CD4-positive, alpha-beta memory T cell (primary cell): ENCODE measurements at regions not wholly inside any gene's neighbourhood (a gene's known extent, or its start where the extent isn't known, plus 50 kb on each side); places are given as distances from the start of the nearest gene placed in this dataset.
A peak's percentile ranks its signal among the peaks of the same experiment; 100 is the strongest.
"Not testable (repeated sequence)": the region's sequence is repeated elsewhere in the genome, so short reads cannot be mapped to it uniquely, and the experiment has no call there.

Source experiments
- CTCF ChIA-PET: fragments of 350-600 bp; sonication (Branson Sonifier 250); formaldehyde crosslinking; loops from one replicate; lab custom pipeline; 2021; ENCODE audit warnings: inconsistent platforms; ENCODE audit not compliant: partially characterized antibody; lab: Charles Lee
- POLR2A ChIA-PET: fragments of 350-600 bp; sonication (Branson Sonifier 250); formaldehyde crosslinking; loops from one replicate; lab custom pipeline; 2021; ENCODE audit not compliant: partially characterized antibody; lab: Charles Lee
- DNase-seq, 5 donors: peaks; one replicate each; pipeline versions ENCODE4 v3.0.0 to v3.0.0-alpha.2; 2020 to 2022; ENCODE audit warnings: mixed read lengths in 1 of 5
- H3K27ac ChIP-seq: one replicate; pipeline ENCODE4 v1.7.0; 2013; ENCODE audit warnings: low read depth, low read length
- H3K27me3 ChIP-seq: 2 replicates; pipeline ENCODE4 v1.7.0; 2013; ENCODE audit warnings: mild to moderate bottlenecking, low read length, moderate library complexity; ENCODE audit not compliant: insufficient read depth
- H3K36me3 ChIP-seq: 2 replicates; pipeline ENCODE4 v1.7.0; 2013; ENCODE audit warnings: mild to moderate bottlenecking, low read length, moderate library complexity; ENCODE audit not compliant: insufficient read depth
- H3K4me1 ChIP-seq: 2 replicates; pipeline ENCODE4 v1.7.0; 2013; ENCODE audit warnings: mild to moderate bottlenecking, low read length, moderate library complexity; ENCODE audit not compliant: insufficient read depth
- H3K4me3 ChIP-seq, 2 donors: one replicate each; pipeline ENCODE4 v1.7.0; 2013; ENCODE audit warnings: low read length in 2 of 2, mild to moderate bottlenecking in 1 of 2
- H3K9me3 ChIP-seq, 2 donors: one replicate each; pipeline ENCODE4 v1.7.0; 2013; ENCODE audit warnings: low read length in 2 of 2, control low read depth in 1 of 2; ENCODE audit not compliant: control insufficient read depth in 1 of 2
- H3K27ac Mint-ChIP-seq, 7 donors: one replicate each; pipeline ENCODE4 v1.8.0; 2020 to 2021; ENCODE audit warnings: mixed read lengths in 7 of 7, mild to moderate bottlenecking in 6 of 7, inconsistent platforms in 3 of 7, moderate library complexity in 3 of 7
- H3K27me3 Mint-ChIP-seq, 2 donors: one replicate each; pipeline ENCODE4 v1.8.0; 2020 to 2021; ENCODE audit warnings: mixed read lengths in 2 of 2
- H3K36me3 Mint-ChIP-seq, 2 donors: one replicate each; pipeline ENCODE4 v1.8.0; 2020 to 2021; ENCODE audit warnings: mixed read lengths in 2 of 2, inconsistent platforms in 1 of 2, mild to moderate bottlenecking in 1 of 2
- H3K4me1 Mint-ChIP-seq, 4 donors: one replicate each; pipeline ENCODE4 v1.8.0; 2020 to 2021; ENCODE audit warnings: mixed read lengths in 4 of 4, mild to moderate bottlenecking in 1 of 4
- H3K4me3 Mint-ChIP-seq, 8 donors: one replicate each; pipeline ENCODE4 v1.8.0; 2020 to 2021; ENCODE audit warnings: mixed read lengths in 8 of 8, mild to moderate bottlenecking in 7 of 8, moderate library complexity in 6 of 8, inconsistent platforms in 3 of 8
- H3K9me3 Mint-ChIP-seq, 8 donors: one replicate each; pipeline ENCODE4 v1.8.0; 2020 to 2021; ENCODE audit warnings: mixed read lengths in 8 of 8, mild to moderate bottlenecking in 5 of 8, inconsistent platforms in 3 of 8, moderate library complexity in 1 of 8
- intact Hi-C: fragments of 100-400 bp; cut with micrococcal nuclease; formaldehyde crosslinking; loops from one replicate; pipeline ENCODE4 v1.15.1; 2023

GRCh38 chr1:200486634-200487033 lies 76.8 kb upstream of the ZNF281 start:
- no peaks in the 10 kb centered on the region for H3K36me3 ChIP-seq
- H3K27me3 ChIP-seq, result no peaks in the 10 kb centered on the region
- no peak for DNase-seq
- no peak overlapping the region for H3K27ac Mint-ChIP-seq
- no peaks in the 10 kb centered on the region for H3K9me3 Mint-ChIP-seq
- H3K4me1 ChIP-seq, result no peaks in the 10 kb centered on the region
- no peaks in the 10 kb centered on the region for H3K36me3 Mint-ChIP-seq
- H3K4me1 Mint-ChIP-seq, result peaks cover 5 to 13% (median 7%) of the 10 kb centered on the region in 4 donors
- H3K9me3 ChIP-seq, result no peaks in the 10 kb centered on the region
- no peak overlapping the region for H3K4me3 ChIP-seq
- H3K4me3 Mint-ChIP-seq, result no peak overlapping the region
- intact Hi-C loops, result loop anchor here (10.0 kb wide), 1 partner anchor 182 kb away; no protein-coding TSS in a partner anchor
- ChIA-PET POLR2A (no interaction called here), CTCF (interaction anchor here (0.6 kb wide), 1 partner anchor 23 kb away, joined by 3 read pairs; no protein-coding TSS in a partner anchor)
- no peak overlapping the region for H3K27ac ChIP-seq
- H3K27me3 Mint-ChIP-seq, result peaks cover 6 to 24% of the 10 kb centered on the region in 2 donors

DNA sequence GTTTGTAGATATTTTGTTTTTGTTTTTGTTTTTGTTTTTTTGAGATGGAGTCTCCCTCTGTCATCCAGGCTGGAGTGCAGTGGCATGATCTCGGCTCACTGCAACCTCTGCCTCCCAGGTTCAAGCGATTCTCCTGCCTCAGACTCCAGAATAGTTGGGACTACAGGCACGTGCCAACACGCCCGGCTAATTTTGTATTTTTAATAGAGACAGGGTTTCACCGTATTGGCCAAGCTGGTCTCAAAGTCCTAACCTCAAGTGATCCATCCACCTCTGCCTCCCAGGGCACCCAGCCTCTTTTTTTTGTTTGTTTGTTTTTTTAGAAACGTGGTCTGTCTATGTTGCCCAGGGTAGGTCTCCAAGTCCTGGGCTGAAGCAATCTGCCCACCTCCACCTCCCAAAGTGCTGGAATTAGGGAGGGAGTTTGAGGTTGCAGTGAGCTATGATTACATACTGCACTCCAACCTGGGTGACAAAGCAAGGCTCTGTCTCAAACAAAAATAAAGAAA lies 74.7 kb upstream of the ZNF281 start:
- H3K4me3 ChIP-seq, H3K4me3 Mint-ChIP-seq, POLR2A ChIA-PET, H3K4me1 ChIP-seq, H3K27me3 ChIP-seq, H3K36me3 Mint-ChIP-seq, H3K36me3 ChIP-seq, DNase-seq, H3K9me3 Mint-ChIP-seq, H3K27ac ChIP-seq, H3K27ac Mint-ChIP-seq, H3K9me3 ChIP-seq: not testable (repeated sequence)
- CTCF ChIA-PET, result interaction anchor here (1.1 kb wide), 1 partner anchor 205 kb away, joined by 4 read pairs; no protein-coding TSS in a partner anchor
- intact Hi-C loops, result loop anchor here (5.0 to 10.0 kb wide), 2 partner anchors 72 to 180 kb away; partner anchors contain the start of gene ZNF281
- H3K27me3 Mint-ChIP-seq, result peaks cover 6 to 27% of the 10 kb centered on the region in 2 donors
- H3K4me1 Mint-ChIP-seq, result peaks cover 7 to 16% (median 8%) of the 10 kb centered on the region in 4 donors

- no peaks in the 10 kb centered on the region for H3K36me3 Mint-ChIP-seq
- peak in 1 of 5 donors; percentile 78 for DNase-seq
- CTCF ChIA-PET, result interaction anchor here (1.3 kb wide), 1 partner anchor 182 kb away, joined by 4 read pairs; no protein-coding TSS in a partner anchor
- intact Hi-C loops, result loop anchor here (5.0 to 10.0 kb wide), 2 partner anchors 71 to 179 kb away; partner anchors contain the start of gene ZNF281
- Histone ChIP-seq H3K4me3 (no peak overlapping the region), H3K27ac (no peak overlapping the region), H3K36me3 (no peaks in the 10 kb centered on the region), H3K27me3 (no peaks in the 10 kb centered on the region), H3K4me1 (no peaks in the 10 kb centered on the region), H3K9me3 (no peaks in the 10 kb centered on the region)
- no peaks in the 10 kb centered on the region for H3K9me3 Mint-ChIP-seq
- peak overlapping the region in 2 of 7 donors; percentile 32 to 58 for H3K27ac Mint-ChIP-seq
- peak overlapping the region in 1 of 8 donors; percentile 45 for H3K4me3 Mint-ChIP-seq
- POLR2A ChIA-PET, result no interaction called here
- peaks cover 7 to 14% (median 8%) of the 10 kb centered on the region in 4 donors for H3K4me1 Mint-ChIP-seq
- H3K27me3 Mint-ChIP-seq, result peaks cover 6 to 25% of the 10 kb centered on the region in 2 donors
Observed at GRCh38 chr1:200483491-200484143, 73.8 kb upstream of the ZNF281 start.

- Histone ChIP-seq H3K4me3 (no peak overlapping the region), H3K27me3 (no peaks in the 10 kb centered on the region), H3K36me3 (no peaks in the 10 kb centered on the region), H3K4me1 (no peaks in the 10 kb centered on the region), H3K27ac (no peak overlapping the region), H3K9me3 (no peaks in the 10 kb centered on the region)
- no peak overlapping the region for H3K27ac Mint-ChIP-seq
- ChIA-PET POLR2A (no interaction called here), CTCF (no interaction called here)
- peaks cover 7 to 12% (median 8%) of the 10 kb centered on the region in 4 donors for H3K4me1 Mint-ChIP-seq
- no peaks in the 10 kb centered on the region for H3K9me3 Mint-ChIP-seq
- intact Hi-C loops, result loop anchor here (5.0 to 10.0 kb wide), 2 partner anchors 69 to 176 kb away; partner anchors contain the start of gene ZNF281
- no peak overlapping the region for H3K4me3 Mint-ChIP-seq
- H3K36me3 Mint-ChIP-seq, result no peaks in the 10 kb centered on the region
- no peak for DNase-seq
- H3K27me3 Mint-ChIP-seq, result peaks cover 3 to 23% of the 10 kb centered on the region in 2 donors
Observed at GRCh38 chr1:200480964-200481363, 71.1 kb upstream of the ZNF281 start.

- no peak for DNase-seq
- Mint-ChIP-seq H3K27me3 (peaks cover 3 to 22% of the 10 kb centered on the region in 2 donors), H3K4me3 (no peak overlapping the region), H3K27ac (no peak overlapping the region), H3K4me1 (peaks cover 7 to 12% (median 8%) of the 10 kb centered on the region in 4 donors), H3K36me3 (no peaks in the 10 kb centered on the region), H3K9me3 (no peaks in the 10 kb centered on the region)
- intact Hi-C loops, result loop anchor here (5.0 to 10.0 kb wide), 2 partner anchors 68 to 175 kb away; partner anchors contain the start of gene ZNF281
- ChIA-PET CTCF (no interaction called here), POLR2A (no interaction called here)
- Histone ChIP-seq H3K27me3 (no peaks in the 10 kb centered on the region), H3K36me3 (no peaks in the 10 kb centered on the region), H3K27ac (no peak overlapping the region), H3K4me1 (no peaks in the 10 kb centered on the region), H3K9me3 (no peaks in the 10 kb centered on the region), H3K4me3 (no peak overlapping the region)
Observed at GRCh38 chr1:200479816-200480215, 70.0 kb upstream of the ZNF281 start.

GRCh38 chr1:200478945-200479558 lies 69.2 kb upstream of the ZNF281 start:
- POLR2A ChIA-PET, result no interaction called here
- no peak overlapping the region for H3K4me3 ChIP-seq
- peaks cover 8 to 14% (median 8%) of the 10 kb centered on the region in 4 donors for H3K4me1 Mint-ChIP-seq
- intact Hi-C loops, result no loop called here
- peaks cover 3% of the 10 kb centered on the region for H3K4me1 ChIP-seq
- CTCF ChIA-PET, result interaction anchor here (1.4 kb wide), 1 partner anchor 10 kb away, joined by 4 read pairs; no protein-coding TSS in a partner anchor
- H3K4me3 Mint-ChIP-seq, result no peak overlapping the region
- H3K27me3 Mint-ChIP-seq, result peaks cover 3 to 20% of the 10 kb centered on the region in 2 donors
- H3K27ac ChIP-seq, result no peak overlapping the region
- no peaks in the 10 kb centered on the region for H3K9me3 Mint-ChIP-seq
- H3K27ac Mint-ChIP-seq, result no peak overlapping the region
- H3K36me3 Mint-ChIP-seq, result no peaks in the 10 kb centered on the region
- H3K27me3 ChIP-seq, result no peaks in the 10 kb centered on the region
- H3K9me3 ChIP-seq, result no peaks in the 10 kb centered on the region
- H3K36me3 ChIP-seq, result no peaks in the 10 kb centered on the region
- no peak for DNase-seq

DNA sequence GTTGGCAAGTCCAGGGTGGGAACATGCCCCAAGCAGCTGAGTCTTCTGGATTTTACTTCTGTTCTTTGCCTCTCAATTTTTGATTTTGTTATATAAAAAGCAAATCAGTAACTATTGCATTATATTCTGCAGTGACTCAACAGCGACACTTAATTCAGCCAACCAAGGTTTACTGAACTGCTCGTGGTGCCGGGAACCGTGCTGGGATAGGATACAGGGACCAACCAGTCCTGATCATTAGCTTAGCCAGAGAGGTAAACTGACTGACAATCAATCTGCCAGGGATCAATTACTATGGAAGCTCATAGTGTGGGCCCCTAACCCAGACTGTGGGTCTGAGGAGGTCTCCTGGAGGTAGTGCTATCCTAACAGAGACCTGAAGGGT lies 68.4 kb upstream of the ZNF281 start:
- POLR2A ChIA-PET, result no interaction called here
- Histone ChIP-seq H3K4me1 (peaks cover 11% of the 10 kb centered on the region), H3K9me3 (no peaks in the 10 kb centered on the region), H3K27me3 (no peaks in the 10 kb centered on the region), H3K36me3 (no peaks in the 10 kb centered on the region), H3K4me3 (no peak overlapping the region), H3K27ac (no peak overlapping the region)
- Mint-ChIP-seq H3K4me1 (peaks cover 10 to 16% (median 14%) of the 10 kb centered on the region in 4 donors), H3K36me3 (no peaks in the 10 kb centered on the region), H3K4me3 (no peak overlapping the region), H3K9me3 (no peaks in the 10 kb centered on the region), H3K27me3 (peaks cover 5 to 15% of the 10 kb centered on the region in 2 donors), H3K27ac (no peak overlapping the region)
- intact Hi-C loops, result no loop called here
- DNase-seq, result no peak
- CTCF ChIA-PET, result interaction anchor here (1.4 kb wide), 1 partner anchor 10 kb away, joined by 4 read pairs; no protein-coding TSS in a partner anchor
